NCI-H2196 treated with DMSO at 0.1 percent for 48 hours (cell line): ENCODE measurements at regions not wholly inside any gene's neighbourhood (a gene's known extent, or its start where the extent isn't known, plus 50 kb on each side); places are given as distances from the start of the nearest gene placed in this dataset.

ENCODE experiments used
- DNase-seq: peaks from one replicate; lab custom pipeline; 2025; ENCODE audit not compliant: unreplicated experiment; lab: John Stamatoyannopoulos, UW

DNA sequence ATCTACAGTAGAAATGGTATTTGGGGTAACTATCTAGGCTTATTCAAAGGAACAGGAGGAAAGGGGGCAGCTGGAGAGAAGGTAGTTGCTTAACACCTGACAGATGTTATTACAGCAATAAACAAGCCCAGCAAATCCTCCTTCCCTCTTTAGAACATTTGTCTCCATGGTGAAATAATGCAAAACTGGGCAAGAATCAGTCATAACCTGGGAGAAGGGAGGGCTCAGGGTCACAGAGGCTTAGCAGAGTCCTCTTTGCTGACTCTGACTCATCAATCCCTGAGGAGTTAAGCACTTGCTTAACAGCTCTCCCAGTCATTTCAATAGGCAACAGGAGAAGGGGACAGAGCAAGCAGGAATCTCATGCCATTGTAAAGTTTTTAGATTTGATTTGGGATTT lies 230.3 kb downstream of the IBTK start:
- peak; percentile 36 for DNase-seq

DNA sequence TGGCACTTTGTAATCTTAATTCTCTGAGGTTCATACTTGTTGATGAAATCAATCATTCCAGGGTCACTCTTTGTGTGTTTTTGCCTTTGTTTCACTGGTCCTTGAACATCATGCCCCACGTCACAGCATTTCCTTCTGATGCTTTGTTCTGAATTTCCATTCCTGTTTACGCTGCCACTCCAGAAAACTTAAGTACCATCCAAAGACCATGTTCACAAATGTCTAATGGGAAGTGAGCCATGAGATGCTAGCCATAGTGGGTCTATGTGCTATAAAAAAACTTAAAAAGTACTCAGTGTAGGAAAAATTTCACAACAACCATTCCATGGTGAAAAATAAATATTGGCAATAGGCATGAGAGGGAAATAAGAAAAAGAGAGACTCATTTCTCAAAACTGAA lies 232.0 kb downstream of the IBTK start:
- DNase-seq: no peak

DNA sequence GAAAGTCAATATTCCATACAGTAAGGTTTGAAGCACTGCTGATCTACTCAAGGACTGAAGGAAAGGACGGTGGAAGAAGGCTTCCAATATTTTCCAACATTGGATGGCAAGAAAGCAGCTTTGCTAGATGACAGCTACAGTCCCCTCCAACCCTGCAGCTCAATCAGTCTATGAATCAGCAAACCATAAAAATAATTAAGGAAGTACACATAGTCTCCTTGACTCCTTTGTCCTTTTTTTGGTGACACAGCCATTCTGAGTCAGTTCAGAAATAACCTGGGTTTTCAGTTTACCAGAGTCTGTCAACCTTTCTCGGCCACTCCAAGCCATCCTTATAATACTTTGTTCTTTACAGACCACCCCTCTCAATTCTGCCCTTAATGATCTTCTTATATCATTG lies 232.5 kb downstream of the IBTK start:
- no peak for DNase-seq

DNA sequence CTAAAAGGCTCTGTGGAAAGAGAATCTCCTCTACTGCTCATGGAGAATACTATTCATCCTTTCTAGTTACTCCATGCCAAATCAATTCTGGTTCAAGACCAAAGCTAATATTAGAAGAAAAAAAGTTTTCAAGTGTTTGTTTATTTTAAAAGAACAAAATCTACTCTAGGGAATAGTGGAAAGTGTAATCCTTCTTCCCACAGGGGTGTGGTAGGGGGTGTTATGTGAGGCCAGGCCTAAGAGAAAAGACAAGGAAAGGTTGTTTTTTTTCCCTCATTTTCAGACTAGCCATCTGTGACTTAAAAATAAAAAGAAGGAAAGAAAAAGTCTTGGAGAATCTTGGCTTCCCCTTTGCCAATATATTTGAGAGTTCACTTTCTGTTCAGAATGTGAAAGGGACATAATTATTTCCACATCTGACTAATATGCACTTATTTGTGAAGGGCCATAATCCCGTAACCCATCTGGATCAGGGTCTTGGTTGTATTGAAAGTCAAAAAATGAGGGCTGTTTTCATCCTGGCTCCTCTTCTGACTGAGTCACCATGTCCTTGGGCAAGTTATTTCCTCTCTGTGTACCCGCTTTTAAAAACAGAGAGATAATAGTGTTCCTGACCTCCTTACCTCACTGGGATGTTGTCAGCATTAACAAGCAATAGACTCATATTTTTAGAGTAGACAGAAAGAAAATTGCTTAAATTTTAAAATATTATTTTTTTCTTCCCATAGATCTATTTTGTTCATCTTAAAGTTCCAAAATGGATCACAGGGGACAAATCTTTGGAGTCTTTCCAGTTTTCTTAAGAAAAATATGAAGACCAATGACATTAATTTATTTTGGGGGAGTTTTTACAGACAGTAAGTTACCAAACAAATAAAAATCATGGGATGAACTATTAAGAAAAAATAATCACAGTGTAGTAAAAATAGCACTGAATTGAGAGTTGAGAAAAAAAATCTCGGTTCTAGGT lies 233.7 kb downstream of the IBTK start:
- no peak for DNase-seq

DNA sequence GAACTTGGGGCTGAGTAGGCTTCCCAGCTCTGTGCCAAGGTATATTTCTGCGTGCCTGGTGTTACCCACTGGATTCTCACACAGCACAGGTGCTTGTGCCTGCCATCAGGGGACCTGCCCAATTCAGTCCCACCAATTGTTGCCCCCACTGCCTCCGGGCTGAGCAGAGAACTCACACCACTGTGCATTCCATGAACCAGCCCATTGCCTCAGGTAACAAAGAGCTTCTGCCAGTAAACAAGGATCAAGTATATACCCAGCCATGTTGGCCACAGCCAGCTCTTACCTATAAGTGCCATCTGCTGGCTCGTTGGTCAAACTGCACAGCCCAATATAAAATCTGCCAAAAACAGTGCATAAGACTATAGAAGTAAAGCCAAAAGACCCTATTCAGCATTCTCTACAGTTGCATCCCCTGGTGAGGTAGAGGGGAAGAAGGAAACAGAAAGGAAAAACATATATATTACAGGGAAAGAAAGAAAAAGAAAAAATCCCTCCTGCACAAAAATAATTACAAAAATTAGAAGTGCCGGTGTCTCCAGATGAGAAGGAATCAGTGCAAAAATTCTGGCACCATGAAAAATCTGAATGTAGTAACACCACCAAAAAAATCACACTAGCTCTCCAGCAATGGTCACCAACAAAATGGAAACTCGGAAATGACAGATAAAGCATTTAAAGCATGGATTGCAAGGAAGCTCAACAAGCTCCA lies 241.4 kb downstream of the IBTK start:
- DNase-seq: no peak

DNA sequence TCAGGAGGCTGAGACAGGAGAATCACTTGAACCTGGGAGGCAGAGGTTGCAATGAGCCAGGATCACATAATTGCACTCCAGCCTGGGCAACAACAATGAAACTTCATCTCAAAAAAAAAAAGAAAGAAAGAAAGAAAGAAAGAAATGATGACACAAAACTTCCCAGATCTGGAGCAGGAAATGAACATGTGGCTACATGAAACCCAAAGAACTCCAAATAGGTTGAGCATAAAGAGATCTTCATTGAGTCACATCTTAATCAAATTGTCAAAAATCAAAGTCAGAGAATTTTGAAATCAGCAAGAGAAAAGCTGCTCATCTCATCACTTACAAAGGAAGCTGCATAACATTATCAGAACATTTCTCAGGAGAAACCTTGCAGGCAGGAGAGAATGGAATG lies 247.0 kb downstream of the IBTK start:
- DNase-seq: no peak

DNA sequence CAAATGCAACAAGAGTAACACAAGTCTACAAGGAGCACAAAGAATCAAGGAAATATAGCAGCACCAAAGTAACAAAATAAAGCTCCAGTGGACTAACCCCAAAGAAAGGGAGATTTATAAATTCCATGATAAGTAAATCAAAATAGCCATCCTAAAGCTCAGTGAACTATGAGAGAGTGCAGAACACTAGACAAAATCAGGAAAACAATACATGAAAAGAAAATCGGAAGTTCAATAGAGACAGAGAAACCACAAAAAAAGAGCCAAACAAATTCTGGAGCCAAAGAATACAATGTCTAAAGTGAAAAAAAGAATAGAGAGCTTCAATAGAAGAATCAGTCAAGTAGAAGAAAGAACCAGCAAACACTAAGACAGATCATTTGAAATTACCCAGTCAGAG lies 247.3 kb upstream of the TENT5A start:
- DNase-seq: no peak

DNA sequence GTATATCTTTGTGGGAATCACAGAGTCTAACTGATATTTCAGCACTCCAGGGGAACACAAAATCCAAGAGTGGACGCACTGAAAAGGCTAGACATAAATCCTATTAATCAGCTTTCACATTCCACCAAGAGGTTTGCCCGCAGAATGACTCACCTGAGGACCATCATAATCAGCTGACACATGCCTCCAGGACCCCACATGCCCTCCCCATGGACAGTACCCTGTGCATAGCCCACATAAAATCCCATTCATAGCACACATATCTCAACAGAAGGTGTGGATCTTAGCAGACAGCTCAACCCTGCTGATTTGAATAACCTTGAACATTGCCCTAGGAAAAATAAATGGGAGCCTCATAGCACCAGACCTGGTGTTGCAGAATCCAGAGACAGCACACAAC lies 246.8 kb upstream of the TENT5A start:
- no peak for DNase-seq

DNA sequence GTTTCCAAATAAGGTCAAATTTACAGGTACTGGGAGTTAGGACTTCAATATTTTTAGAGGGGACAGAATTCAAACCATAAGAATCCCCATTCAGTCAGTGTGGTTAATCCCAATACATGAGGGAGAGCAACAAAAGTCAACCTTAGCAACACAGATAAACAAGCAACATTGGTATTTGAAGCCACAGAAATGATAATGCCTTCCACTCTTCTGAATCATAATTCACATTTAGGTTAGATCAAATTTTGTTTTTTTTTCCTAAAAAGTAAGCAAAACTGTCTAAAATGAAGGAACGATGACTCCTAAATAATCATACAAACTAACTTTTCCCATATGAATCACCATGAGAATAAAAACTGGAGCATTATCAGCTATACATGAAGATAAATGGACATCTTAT lies 246.0 kb upstream of the TENT5A start:
- DNase-seq: no peak

DNA sequence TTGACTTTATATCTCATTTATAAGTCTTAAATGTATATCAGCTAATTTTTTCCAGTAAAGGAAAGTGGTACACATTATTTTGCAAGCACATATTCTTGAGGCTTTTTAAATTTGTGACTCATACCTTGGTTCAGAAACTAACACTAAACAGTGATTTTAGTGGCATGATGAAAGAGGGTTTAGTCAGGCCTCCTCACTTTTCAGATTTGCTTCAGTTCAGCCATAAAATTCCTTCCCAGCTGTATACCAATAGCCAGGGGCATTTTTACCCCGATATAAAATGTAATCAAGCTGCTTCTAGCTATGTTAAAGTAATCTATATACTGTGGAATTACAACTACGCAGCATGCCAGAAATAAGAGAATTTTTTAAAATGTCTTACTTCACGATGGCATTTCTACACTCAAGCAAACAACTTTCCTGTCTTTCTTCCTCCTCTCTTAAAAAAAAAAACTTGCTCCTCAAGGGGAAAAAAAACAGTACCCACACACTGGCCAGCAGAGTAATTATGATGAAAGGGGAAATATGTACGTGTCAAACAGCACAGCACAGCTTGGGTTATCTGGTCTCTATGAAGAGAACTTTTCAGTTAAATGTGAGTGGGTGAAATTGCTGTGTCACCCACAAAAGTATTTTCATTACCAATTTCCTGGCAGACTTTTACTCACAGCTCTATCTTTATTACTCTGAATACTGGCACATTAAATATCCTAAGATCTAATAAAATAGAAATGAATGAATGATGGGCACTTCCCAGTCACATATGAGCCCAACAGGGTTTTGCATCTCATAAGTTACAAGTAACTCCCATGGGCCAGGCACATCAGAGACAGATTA lies 244.8 kb upstream of the TENT5A start:
- no peak for DNase-seq

DNA sequence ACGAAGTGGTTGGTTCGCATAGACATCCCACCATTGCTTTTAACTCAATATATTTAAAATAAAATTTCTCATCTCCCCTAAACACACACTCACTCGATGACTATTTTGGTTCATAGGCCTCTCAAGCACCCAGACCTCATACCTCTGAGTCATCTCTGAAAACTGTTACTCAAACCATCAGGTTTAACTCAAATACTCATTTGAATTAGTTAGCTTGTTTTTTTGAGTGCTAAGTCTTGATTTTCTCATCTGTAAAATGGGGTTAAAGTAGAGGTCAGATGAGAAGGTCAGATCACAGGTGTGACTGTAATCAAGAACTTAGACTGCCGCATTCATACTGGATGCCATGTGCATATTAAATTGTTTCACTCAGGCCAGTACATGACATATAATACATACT lies 243.9 kb upstream of the TENT5A start:
- DNase-seq: no peak

DNA sequence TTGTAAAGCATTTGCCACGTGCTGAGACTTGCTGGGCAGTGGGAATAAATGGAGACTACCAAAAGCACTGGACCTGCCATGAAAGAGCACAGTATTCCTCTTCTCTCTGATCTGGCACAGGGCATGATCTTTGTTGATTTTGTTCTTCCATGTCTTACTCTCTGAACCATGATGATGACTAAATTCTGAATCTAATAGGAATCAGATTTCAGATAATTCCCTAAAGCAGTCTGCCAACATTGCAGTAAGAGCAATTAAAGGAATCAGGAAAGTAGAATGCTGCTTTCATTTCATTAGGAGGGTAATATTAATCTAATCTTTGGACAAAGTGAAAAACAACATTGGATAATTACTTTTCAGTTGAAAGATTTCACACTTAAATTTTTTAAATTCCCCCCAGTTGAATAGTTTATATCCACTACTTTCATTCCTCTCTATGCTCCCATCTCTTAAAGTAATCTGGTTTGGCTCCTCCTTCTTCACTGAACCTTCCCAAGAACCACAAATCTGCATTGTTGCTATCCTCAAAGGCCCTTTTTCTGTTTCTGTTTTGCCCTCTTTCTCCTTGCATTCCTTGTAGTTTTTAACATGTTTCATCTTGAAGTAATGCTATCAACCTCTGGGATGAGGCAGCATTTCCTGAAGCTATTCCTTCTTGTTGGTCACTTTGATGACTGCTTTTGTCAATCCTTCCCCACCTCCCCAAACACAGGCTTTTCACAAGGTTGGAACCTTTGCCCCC lies 243.2 kb upstream of the TENT5A start:
- peak; percentile 52 for DNase-seq

DNA sequence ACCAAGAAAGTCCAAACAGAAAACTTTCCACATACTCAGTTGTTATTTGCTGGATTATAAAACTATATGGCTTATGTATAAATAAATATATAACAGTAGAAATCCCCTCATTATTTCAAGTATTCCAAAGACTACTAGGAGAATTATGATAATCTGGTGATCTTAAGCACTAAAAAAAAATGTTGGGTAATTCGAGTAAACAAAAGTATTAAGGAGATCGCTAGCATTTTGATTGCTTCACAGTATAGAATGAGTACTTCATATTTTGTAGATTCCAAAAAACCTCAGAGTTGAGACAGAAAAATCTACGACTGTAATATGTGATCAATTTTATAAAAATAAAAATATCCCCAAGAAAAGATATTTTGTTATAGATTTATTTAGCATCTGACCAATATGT lies 236.4 kb upstream of the TENT5A start:
- no peak for DNase-seq

DNA sequence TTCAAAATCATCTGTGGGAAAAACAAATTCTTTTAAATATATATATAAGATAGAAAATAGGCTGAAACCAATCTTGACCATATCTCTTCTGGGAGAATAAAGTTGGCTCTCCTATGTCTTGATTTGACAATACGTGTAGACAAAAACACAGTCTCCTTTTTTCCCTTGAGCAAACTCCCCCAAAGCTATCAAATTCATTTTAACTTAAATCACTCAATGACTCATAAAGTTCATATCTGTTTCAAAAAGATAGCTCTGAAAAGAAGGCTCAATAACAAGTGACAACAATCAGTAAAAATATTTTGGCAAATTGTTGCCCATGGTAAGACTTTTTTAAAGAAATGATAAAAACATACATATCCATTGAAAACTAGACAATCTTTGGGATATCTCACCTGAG lies 236.0 kb upstream of the TENT5A start:
- no peak for DNase-seq

DNA sequence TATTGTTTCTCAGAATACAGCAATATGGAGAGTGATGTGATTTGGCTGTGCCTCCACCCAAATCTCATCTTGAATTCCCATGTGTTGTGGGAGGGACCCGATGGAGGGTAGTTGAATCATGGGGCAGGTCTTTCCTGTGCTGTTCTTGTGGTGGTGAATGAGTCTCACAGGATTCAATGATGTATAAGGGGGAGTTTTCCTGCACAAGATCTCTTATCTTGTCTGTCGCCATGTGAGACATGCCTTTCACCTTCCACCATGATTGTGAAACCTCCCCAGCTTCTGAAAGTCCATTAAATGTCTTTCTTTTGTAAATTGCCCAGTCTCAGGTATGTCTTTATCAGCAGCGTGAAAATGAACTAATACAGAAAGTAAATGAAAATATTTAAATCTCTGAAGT lies 234.8 kb upstream of the TENT5A start:
- DNase-seq: no peak

DNA sequence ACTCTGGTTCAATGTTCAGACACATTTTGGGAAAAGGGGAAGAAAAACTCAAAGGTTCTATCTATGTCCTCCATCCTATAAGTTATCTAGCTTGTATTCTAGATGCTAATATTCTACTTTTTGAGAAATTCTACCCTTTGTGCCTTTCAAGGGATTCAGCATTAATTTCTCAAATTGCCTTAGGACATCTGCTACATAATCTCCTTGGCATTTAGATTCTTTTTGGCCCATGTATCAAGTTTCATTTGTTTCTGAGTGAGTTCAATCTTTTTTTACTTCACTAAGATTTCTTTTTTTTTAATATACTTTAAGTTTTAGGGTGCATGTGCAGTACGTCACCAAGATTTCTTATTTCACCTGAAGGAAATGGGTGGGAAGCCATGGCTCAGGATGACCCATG lies 232.7 kb upstream of the TENT5A start:
- no peak for DNase-seq

DNA sequence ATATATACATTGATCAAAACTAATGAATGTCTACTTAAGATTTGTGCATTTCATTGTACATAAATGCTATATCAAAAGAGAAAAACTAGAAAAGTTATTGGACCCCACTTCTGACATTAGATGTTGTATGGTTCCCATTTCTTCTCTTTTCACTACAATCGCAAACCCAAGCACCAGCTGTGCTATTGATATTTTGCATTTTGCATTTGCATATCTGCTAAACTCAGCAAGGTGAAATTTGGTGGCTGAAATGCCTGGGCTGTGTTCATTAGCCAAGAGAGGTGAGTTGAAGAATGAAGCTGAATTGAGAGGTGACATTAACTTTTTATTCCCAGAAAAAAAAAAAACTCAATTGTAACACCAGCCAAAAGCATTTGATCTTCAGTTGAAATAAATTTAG lies 232.1 kb upstream of the TENT5A start:
- DNase-seq: no peak

DNA sequence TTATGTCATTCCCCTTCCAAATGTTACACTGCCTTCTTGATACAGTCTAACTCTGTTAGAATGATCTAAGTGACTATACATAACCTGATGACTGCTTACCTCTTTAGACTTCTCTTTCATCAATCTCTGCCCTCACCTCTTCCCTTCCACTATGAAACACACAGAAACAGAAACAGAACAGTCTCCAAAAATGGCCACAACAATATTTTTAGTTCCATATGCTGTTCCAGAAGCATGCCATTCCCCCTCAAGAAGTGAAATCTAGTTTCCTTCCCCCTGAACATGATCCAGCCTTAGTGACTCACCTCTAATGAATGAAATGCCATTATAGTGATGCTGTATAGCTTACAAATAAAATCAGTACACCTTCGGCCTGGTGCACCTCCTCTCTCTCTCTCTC lies 229.3 kb upstream of the TENT5A start:
- no peak for DNase-seq

DNA sequence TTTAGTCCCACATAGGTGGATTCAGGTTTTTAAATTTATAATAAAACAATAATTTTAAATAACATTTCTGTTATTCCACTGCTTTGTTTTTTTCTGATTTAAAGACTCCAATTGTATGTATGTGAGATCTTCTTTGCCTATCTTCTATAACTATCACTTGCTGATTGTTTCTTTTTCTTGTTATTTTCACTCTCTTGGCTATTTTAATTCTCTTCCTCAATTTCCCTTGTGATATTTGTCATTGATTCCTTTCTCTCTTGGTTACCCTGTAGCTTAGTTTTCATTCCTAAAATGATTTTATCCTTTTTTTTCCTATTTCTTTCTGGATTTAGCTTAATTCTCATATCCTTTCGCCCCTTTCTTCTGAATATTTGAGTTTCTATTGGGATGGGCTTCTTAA lies 227.3 kb upstream of the TENT5A start:
- DNase-seq: no peak

DNA sequence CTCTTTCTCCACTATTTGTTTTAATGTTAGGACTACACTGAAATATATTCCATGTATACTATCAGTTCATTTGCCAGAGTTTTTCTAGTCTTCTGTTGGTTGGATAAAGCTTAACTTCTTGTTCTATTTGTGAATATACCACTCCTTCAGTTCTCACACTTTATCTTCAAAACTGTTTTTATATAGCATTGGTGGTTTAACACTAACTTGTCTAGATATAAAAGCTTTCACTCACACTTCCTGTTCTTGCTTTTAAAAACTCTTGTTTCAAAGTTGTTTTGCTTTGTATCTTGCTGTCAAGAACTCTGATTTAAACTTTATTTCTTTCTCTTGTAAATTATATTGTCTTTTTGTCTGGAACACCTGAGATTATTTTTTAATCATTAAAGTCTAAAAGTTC lies 226.8 kb upstream of the TENT5A start:
- DNase-seq: no peak

DNA sequence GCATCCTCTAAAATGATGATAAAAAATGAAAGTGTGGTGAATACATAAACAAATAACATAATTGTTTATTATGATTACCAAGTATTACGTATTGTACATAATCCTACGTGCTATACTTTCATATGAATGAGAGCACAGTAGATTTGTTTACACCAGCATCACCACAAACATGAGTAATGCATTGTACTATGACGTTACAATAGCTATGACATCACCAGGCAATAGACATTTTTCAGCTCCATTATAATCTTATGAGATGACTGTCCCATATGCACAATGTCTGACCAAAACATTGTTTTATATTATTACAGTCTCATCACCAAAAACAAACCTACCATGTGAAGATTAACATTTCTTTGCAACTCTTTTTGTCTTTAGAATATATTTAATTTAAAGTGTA lies 225.7 kb upstream of the TENT5A start:
- DNase-seq: no peak
